22Rv1 (cell line): ENCODE measurements at regions not wholly inside any gene's neighbourhood (a gene's known extent, or its start where the extent isn't known, plus 50 kb on each side); places are given as distances from the start of the nearest gene placed in this dataset.

Source experiments
- CTCF ChIP-seq: fragments of 450-650 bp; IDR thresholded peaks from 2 replicates; pipeline ENCODE4 v1.5.1; 2017; ENCODE audit warnings: mild to moderate bottlenecking
- ZFX ChIP-seq: fragments of 450-650 bp; IDR thresholded peaks from 2 replicates; pipeline ENCODE4 v1.6.1; 2017; ENCODE audit warnings: antibody characterized with exemption, borderline replicate concordance

GRCh38 chr2:120983344-120983743 is 247.7 kb downstream of the GLI2 start:
- TF ChIP-seq CTCF (no peak), ZFX (no peak)
